ENCODE measurements at regions not wholly inside any gene's neighbourhood (a gene's known extent, or its start where the extent isn't known, plus 50 kb on each side); places are given as distances from the start of the nearest gene placed in this dataset.

DNA sequence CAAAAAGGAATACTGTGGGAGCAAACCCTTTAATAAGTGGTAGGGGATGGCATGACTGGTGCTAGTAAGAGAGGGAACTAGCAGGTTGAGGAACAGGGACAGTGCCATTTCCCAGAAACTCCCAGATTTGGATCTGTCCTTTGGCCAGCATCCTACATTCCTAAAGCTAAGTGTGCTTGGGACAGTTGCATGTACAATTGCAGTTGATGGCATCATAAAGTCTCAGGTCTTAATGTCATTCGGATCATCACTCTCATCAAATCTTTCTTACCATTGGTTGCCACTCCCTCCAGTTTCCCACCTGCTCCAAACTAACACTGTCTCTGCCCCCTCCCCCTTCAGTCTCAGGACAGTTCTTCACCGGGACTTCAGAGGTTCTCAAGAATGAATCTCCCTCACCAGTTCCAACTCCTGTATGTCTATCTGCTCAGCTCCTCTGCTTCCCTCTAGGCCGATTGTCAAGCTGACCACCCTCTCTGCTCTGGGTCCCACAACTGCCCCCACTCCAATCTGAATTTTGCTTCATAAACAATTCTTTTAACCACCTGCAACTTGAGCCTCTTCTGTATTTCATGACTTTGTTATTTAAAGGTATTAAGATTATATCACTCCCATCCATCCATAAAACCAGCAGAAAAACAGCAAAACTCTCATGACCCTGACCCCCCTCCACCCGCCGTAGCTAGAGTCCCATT, 260.8 kb downstream of the CGGBP1 start (continued):
- peak; percentile 17 for TF ChIP-seq CCNT2 (IDR thresholded peaks at IDR 0.05; ENCODE audit: borderline replicate concordance, extremely low read depth, insufficient read length, low read depth, low read length)
- TF ChIP-seq RBM34 (IDR thresholded peaks at IDR 0.05; ENCODE audit: borderline replicate concordance, insufficient read depth, low read length): no peak
- TF ChIP-seq ZNF316 (IDR thresholded peaks at IDR 0.05): peak; percentile 66; the same call in 1 of the 2 replicates
- TF ChIP-seq ZEB2 (IDR thresholded peaks at IDR 0.05): peak; percentile 66; the same call in 1 of the 2 replicates
- TF ChIP-seq ARID1B (IDR thresholded peaks at IDR 0.05): peak; percentile 44; the same call in 1 of the 2 replicates
- no peak for TF ChIP-seq DNMT1 (IDR thresholded peaks at IDR 0.05)
- peak; percentile 74 for TF ChIP-seq SOX6 (IDR thresholded peaks at IDR 0.05)
- TF ChIP-seq CEBPG (CRISPR knock-in tag; IDR thresholded peaks at IDR 0.05): peak; percentile 91
- TF ChIP-seq CEBPG (tag; conservative IDR thresholded peaks at IDR 0.05 in 1 of 2, IDR thresholded peaks at IDR 0.05 in 1 of 2): peak in 1 of 2 experiments; percentile 91; a peak in 2 of 4 replicates
- no peak for TF ChIP-seq CBFB (CRISPR knock-in tag; IDR thresholded peaks at IDR 0.05)
- TF ChIP-seq ZNF644 (tag; IDR thresholded peaks at IDR 0.05; ENCODE audit: low read depth): peak; percentile 47; the same call in 1 of the 2 replicates

GRCh38 chr3:87796843-87797185, 262.0 kb downstream of the CGGBP1 start:
- intact Hi-C loops (cut with micrococcal nuclease): loop anchor here (5.0 to 10.0 kb wide), 3 partner anchors 242 to 348 kb away; partner anchors contain the start of genes C3orf38, CGGBP1 and ZNF654
- Histone ChIP-seq H3K4me3 (peak overlapping the region; percentile 30), H3K27me3 (ENCODE audit: control insufficient read depth in 2 of 2, insufficient read depth in 2 of 2, low read length in 2 of 2) (no peaks in the 10 kb centered on the region), H3K9me3 (replicated peaks; ENCODE audit: control insufficient read depth, insufficient read depth, low read depth, low read length) (no peaks in the 10 kb centered on the region), H3K9me1 (ENCODE audit: control insufficient read depth, insufficient read depth, low read length) (no peaks in the 10 kb centered on the region), H3K27ac (ENCODE audit: extremely low read depth, low read depth, low read length) (peak overlapping the region; percentile 87), H3K9ac (ENCODE audit: insufficient read depth in 1 of 2, low read depth in 2 of 2, low read length in 2 of 2) (peak overlapping the region in 1 of 2 experiments; percentile 69; a peak in 3 of 4 replicates), H3K4me1 (replicated peaks in 1 of 2; ENCODE audit: control insufficient read depth in 2 of 2, insufficient read depth in 2 of 2, low read length in 2 of 2) (peaks cover 18 to 25% of the 10 kb centered on the region in 2 experiments), H3K36me3 (ENCODE audit: control insufficient read depth, insufficient read depth, low read length) (peaks cover 10% of the 10 kb centered on the region; the same call in 2 of the 3 replicates), H3K79me2 (ENCODE audit: control insufficient read depth, insufficient read depth, low read length) (peaks cover 100% of the 10 kb centered on the region), H3K4me2 (ENCODE audit: insufficient read depth, low read length) (peak overlapping the region; percentile 70), H4K20me1 (replicated peaks; ENCODE audit: control insufficient read depth, insufficient read depth, low read length) (no peaks in the 10 kb centered on the region), H2AFZ (ENCODE audit: low read depth, low read length) (no peak overlapping the region)
- DNase-seq (ENCODE audit: extremely low read depth in 1 of 4, low spot score in 3 of 4): no peak
- WGBS (ENCODE audit: insufficient coverage, low coverage, missing lambda C conversion rate): 0% methylated on average over 3 of the region's 3 CpGs
- POLR2A ChIA-PET: no interaction called here
- FAIRE-seq: no peak
- TF ChIP-seq ZNF12 (CRISPR knock-in tag; IDR thresholded peaks at IDR 0.05) (no peak), GTF2E2 (tag; IDR thresholded peaks at IDR 0.05) (0 out of 2 replicates have a peak, but pooled peaks have one; percentile 5)
- in situ Hi-C loops (cut with MboI): no loop called here
- ATAC-seq: no peak
- BruUV-seq (replicated peaks): no TSS peak
- CTCF ChIA-PET (ENCODE audit: low intra/inter-chr PET ratio): no interaction called here
